Upper lobe of left lung (tissue), 4 donors: ENCODE measurements at regions not wholly inside any gene's neighbourhood (a gene's known extent, or its start where the extent isn't known, plus 50 kb on each side); places are given as distances from the start of the nearest gene placed in this dataset.
"Not testable (repeated sequence)": the region's sequence is repeated elsewhere in the genome, so short reads cannot be mapped to it uniquely, and the experiment has no call there.

Source experiments
- POLR2A ChIP-seq, 4 donors: fragments of 450-650 bp; IDR thresholded peaks; one replicate each; pipeline ENCODE4 v1.5.1; 2016 to 2017; ENCODE audit warnings: antibody characterized with exemption in 4 of 4, mild to moderate bottlenecking in 2 of 4
- TF ChIP-seq, protein P1 (sequence below), 6 experiments: fragments of 450-650 bp in 4 of 6; fragments of 200-600 bp in 2 of 6; sonication (generic) in 2 of 6; IDR thresholded peaks; one replicate each; pipeline ENCODE4 v1.5.1; 2016 to 2019; ENCODE audit warnings: antibody characterized with exemption in 6 of 6

- TF ChIP-seq, protein P1, sequence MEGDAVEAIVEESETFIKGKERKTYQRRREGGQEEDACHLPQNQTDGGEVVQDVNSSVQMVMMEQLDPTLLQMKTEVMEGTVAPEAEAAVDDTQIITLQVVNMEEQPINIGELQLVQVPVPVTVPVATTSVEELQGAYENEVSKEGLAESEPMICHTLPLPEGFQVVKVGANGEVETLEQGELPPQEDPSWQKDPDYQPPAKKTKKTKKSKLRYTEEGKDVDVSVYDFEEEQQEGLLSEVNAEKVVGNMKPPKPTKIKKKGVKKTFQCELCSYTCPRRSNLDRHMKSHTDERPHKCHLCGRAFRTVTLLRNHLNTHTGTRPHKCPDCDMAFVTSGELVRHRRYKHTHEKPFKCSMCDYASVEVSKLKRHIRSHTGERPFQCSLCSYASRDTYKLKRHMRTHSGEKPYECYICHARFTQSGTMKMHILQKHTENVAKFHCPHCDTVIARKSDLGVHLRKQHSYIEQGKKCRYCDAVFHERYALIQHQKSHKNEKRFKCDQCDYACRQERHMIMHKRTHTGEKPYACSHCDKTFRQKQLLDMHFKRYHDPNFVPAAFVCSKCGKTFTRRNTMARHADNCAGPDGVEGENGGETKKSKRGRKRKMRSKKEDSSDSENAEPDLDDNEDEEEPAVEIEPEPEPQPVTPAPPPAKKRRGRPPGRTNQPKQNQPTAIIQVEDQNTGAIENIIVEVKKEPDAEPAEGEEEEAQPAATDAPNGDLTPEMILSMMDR (IDR thresholded peaks at IDR 0.05) = not testable (repeated sequence)
- TF ChIP-seq POLR2A (IDR thresholded peaks at IDR 0.05) = not testable (repeated sequence)
Observed at GRCh38 chr12:131225066-131225380, 271.3 kb downstream of the ADGRD1 start.
